ENCODE measurements at regions not wholly inside any gene's neighbourhood (a gene's known extent, or its start where the extent isn't known, plus 50 kb on each side); places are given as distances from the start of the nearest gene placed in this dataset.

GRCh38 chr5:33223563-33224284 is 217.0 kb upstream of the TARS1 start:
- in situ Hi-C loops (cut with HindIII; ENCODE audit: low sequenced_read_pairs) = no loop called here
- no peak overlapping the region for H3K4me3 ChIP-seq (ENCODE audit: low read depth, low read length)
- TF ChIP-seq CTCF (IDR thresholded peaks at IDR 0.05; ENCODE audit: low read depth, low read length, missing control alignments) = no peak
- no peak for DNase-seq (ENCODE audit: low read depth)

GRCh38 chr5:33224285-33224961 is 216.3 kb upstream of the TARS1 start:
- H3K4me3 ChIP-seq (ENCODE audit: low read depth, low read length) = no peak overlapping the region
- TF ChIP-seq CTCF (IDR thresholded peaks at IDR 0.05; ENCODE audit: low read depth, low read length, missing control alignments) = no peak
- no peak for DNase-seq (ENCODE audit: low read depth)
- in situ Hi-C loops (cut with HindIII; ENCODE audit: low sequenced_read_pairs) = no loop called here

- in situ Hi-C loops (cut with HindIII; ENCODE audit: low sequenced_read_pairs) = no loop called here
Observed at GRCh38 chr5:33227247-33227646, 213.5 kb upstream of the TARS1 start.

GRCh38 chr5:33227746-33228145 is 213.0 kb upstream of the TARS1 start:
- in situ Hi-C loops (cut with HindIII; ENCODE audit: low sequenced_read_pairs) = no loop called here
- TF ChIP-seq CTCF (IDR thresholded peaks at IDR 0.05; ENCODE audit: low read depth, low read length, missing control alignments) = no peak
- no peak overlapping the region for H3K4me3 ChIP-seq (ENCODE audit: low read depth, low read length)
- no peak for DNase-seq (ENCODE audit: low read depth)

More at GRCh38 chr5:33227247-33227646, 213.5 kb upstream of the TARS1 start:
- H3K4me3 ChIP-seq (ENCODE audit: low read depth, low read length) = no peak overlapping the region
- TF ChIP-seq CTCF (IDR thresholded peaks at IDR 0.05; ENCODE audit: low read depth, low read length, missing control alignments) = no peak
- DNase-seq (ENCODE audit: low read depth) = no peak

- H3K4me3 ChIP-seq (ENCODE audit: low read depth, low read length) = no peak overlapping the region
- in situ Hi-C loops (cut with HindIII; ENCODE audit: low sequenced_read_pairs) = no loop called here
- no peak for DNase-seq (ENCODE audit: low read depth)
- no peak for TF ChIP-seq CTCF (IDR thresholded peaks at IDR 0.05; ENCODE audit: low read depth, low read length, missing control alignments)
Observed at GRCh38 chr5:33228149-33228548, 212.6 kb upstream of the TARS1 start.

GRCh38 chr5:33229216-33229615 is 211.5 kb upstream of the TARS1 start:
- no peak for TF ChIP-seq CTCF (IDR thresholded peaks at IDR 0.05; ENCODE audit: low read depth, low read length, missing control alignments)
- in situ Hi-C loops (cut with HindIII; ENCODE audit: low sequenced_read_pairs) = no loop called here
- no peak overlapping the region for H3K4me3 ChIP-seq (ENCODE audit: low read depth, low read length)
- DNase-seq (ENCODE audit: low read depth) = no peak

All from astrocyte of the cerebellum (primary cell).